ENCODE measurements at regions not wholly inside any gene's neighbourhood (a gene's known extent, or its start where the extent isn't known, plus 50 kb on each side); places are given as distances from the start of the nearest gene placed in this dataset.

DNA sequence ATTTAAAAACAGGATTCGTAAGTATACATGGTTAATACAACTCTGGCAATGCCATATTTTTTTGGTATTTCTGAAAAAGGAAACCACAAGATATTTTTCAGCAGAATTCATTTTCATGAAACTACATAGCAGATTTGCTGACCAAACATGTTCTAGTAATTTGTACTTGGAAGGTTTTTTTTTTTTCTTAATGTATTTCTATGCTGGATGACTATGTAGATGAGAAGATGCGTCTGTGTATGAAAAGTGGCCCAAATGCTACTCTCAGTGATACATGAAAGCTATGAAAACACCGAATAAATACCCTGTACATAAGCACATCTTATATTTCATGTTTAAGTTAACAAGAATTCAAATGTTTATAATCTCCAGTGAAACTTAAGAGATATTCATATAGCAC is 400.9 kb upstream of the CYLC2 start:
- no peaks in the 10 kb centered on the region for H3K27me3 ChIP-seq (ENCODE audit: insufficient read depth)
- H3F3A ChIP-seq (replicated peaks; ENCODE audit: insufficient read depth) = no peaks in the 10 kb centered on the region
- ChIA-PET POLR2A (no interaction called here), CTCF (no interaction called here)
- TF ChIP-seq, protein P1, sequence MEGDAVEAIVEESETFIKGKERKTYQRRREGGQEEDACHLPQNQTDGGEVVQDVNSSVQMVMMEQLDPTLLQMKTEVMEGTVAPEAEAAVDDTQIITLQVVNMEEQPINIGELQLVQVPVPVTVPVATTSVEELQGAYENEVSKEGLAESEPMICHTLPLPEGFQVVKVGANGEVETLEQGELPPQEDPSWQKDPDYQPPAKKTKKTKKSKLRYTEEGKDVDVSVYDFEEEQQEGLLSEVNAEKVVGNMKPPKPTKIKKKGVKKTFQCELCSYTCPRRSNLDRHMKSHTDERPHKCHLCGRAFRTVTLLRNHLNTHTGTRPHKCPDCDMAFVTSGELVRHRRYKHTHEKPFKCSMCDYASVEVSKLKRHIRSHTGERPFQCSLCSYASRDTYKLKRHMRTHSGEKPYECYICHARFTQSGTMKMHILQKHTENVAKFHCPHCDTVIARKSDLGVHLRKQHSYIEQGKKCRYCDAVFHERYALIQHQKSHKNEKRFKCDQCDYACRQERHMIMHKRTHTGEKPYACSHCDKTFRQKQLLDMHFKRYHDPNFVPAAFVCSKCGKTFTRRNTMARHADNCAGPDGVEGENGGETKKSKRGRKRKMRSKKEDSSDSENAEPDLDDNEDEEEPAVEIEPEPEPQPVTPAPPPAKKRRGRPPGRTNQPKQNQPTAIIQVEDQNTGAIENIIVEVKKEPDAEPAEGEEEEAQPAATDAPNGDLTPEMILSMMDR (IDR thresholded peaks at IDR 0.05) = no peak
- no peak for TF ChIP-seq GATA2 (CRISPR knock-in tag; IDR thresholded peaks at IDR 0.05)
- no peak for TF ChIP-seq FOXM1 (IDR thresholded peaks at IDR 0.05; ENCODE audit: low read depth)
- TF ChIP-seq RXRA (IDR thresholded peaks at IDR 0.05; ENCODE audit: borderline replicate concordance, low read depth) = no peak
- no peak for TF ChIP-seq EP300 (IDR thresholded peaks at IDR 0.05; ENCODE audit: borderline replicate concordance in 1 of 2, low read depth in 1 of 2, low read length in 1 of 2)
- no peak for TF ChIP-seq YY1 (IDR thresholded peaks at IDR 0.05; ENCODE audit: low read depth)
- TF ChIP-seq TEAD4 (IDR thresholded peaks at IDR 0.05; ENCODE audit: borderline replicate concordance, insufficient read depth) = no peak
- no peak for TF ChIP-seq RCOR1 (IDR thresholded peaks at IDR 0.05; ENCODE audit: low read length)
- no peak for TF ChIP-seq MXI1 (IDR thresholded peaks at IDR 0.05; ENCODE audit: low read depth, low read length)
- no peak overlapping the region for H3K9ac ChIP-seq
- H3K9me2 ChIP-seq = no peaks in the 10 kb centered on the region
- no peak for DNase-seq
- WGBS (ENCODE audit: low lambda C conversion rate) = 5% methylated on average over 3 of the region's 3 CpGs
- no peaks in the 10 kb centered on the region for H3K79me2 ChIP-seq (ENCODE audit: insufficient read depth)
- no peaks in the 10 kb centered on the region for H3K36me3 ChIP-seq (replicated peaks in 1 of 2; ENCODE audit: control insufficient read depth in 1 of 2, insufficient read depth in 2 of 2, low read length in 1 of 2)
- H3K4me3 ChIP-seq (ENCODE audit: low read depth in 2 of 2, low read length in 1 of 2) = no peak overlapping the region
- no peak overlapping the region for H3K4me2 ChIP-seq
- H3K4me1 ChIP-seq (ENCODE audit: control insufficient read depth in 1 of 2, insufficient read depth in 2 of 2, low read depth in 1 of 2, low read length in 1 of 2) = no peaks in the 10 kb centered on the region
- H4K20me1 ChIP-seq (ENCODE audit: insufficient read depth) = no peaks in the 10 kb centered on the region
- no peak overlapping the region for H3K27ac ChIP-seq (ENCODE audit: low read depth in 2 of 2, low read length in 1 of 2)
- no peaks in the 10 kb centered on the region for H3K9me3 ChIP-seq
- H2AFZ ChIP-seq (ENCODE audit: low read depth) = no peak overlapping the region

DNA sequence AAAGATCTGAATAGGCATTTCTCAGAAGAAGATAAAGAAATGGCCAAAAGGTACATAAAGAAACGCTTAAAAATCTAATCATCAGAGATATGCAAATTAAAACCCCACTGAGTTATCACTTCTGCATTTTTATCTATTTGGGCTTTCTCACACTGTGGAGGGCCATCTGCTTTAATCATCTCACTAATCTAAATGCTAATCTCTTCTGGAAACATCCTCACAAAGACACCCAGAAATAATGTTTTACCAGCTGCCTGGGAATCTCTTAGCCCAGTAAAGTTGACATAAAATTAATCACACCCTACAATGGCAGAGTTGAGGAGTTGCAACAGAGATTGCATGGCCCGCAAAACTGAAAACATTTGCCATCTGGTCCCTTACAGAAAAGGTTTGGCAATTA is 407.9 kb upstream of the CYLC2 start:
- H3K9ac ChIP-seq = no peak overlapping the region
- DNase-seq = no peak
- H3K9me3 ChIP-seq = no peaks in the 10 kb centered on the region
- H3K4me1 ChIP-seq (ENCODE audit: control insufficient read depth in 1 of 2, insufficient read depth in 2 of 2, low read depth in 1 of 2, low read length in 1 of 2) = no peaks in the 10 kb centered on the region
- no peaks in the 10 kb centered on the region for H3K36me3 ChIP-seq (replicated peaks in 1 of 2; ENCODE audit: control insufficient read depth in 1 of 2, insufficient read depth in 2 of 2, low read length in 1 of 2)
- H3K4me3 ChIP-seq (ENCODE audit: low read depth in 2 of 2, low read length in 1 of 2) = no peak overlapping the region
- POLR2A ChIA-PET = no interaction called here
- 0% methylated on average over 2 of the region's 2 CpGs for WGBS (ENCODE audit: low lambda C conversion rate)
- TF ChIP-seq SMC3 (IDR thresholded peaks at IDR 0.05; ENCODE audit: low read depth, low read length) = no peak
- no peak for TF ChIP-seq RCOR1 (IDR thresholded peaks at IDR 0.05; ENCODE audit: low read length)
- no peak for TF ChIP-seq TCF12 (IDR thresholded peaks at IDR 0.05)
- TF ChIP-seq RFX5 (IDR thresholded peaks at IDR 0.05; ENCODE audit: low read length) = no peak
- no peak for TF ChIP-seq EZH2phosphoT487 (IDR thresholded peaks at IDR 0.05; ENCODE audit: borderline replicate concordance, low read depth)
- no peak for TF ChIP-seq FOXM1 (IDR thresholded peaks at IDR 0.05; ENCODE audit: low read depth)
- TF ChIP-seq ELF1 (IDR thresholded peaks at IDR 0.05) = no peak
- no peak for TF ChIP-seq TAF1 (IDR thresholded peaks at IDR 0.05; ENCODE audit: borderline replicate concordance, low read depth, low read length)
- TF ChIP-seq MXI1 (IDR thresholded peaks at IDR 0.05; ENCODE audit: low read depth, low read length) = no peak
- no peak for TF ChIP-seq FOSL2 (IDR thresholded peaks at IDR 0.05; ENCODE audit: borderline replicate concordance, low read depth)
- TF ChIP-seq, protein P2, sequence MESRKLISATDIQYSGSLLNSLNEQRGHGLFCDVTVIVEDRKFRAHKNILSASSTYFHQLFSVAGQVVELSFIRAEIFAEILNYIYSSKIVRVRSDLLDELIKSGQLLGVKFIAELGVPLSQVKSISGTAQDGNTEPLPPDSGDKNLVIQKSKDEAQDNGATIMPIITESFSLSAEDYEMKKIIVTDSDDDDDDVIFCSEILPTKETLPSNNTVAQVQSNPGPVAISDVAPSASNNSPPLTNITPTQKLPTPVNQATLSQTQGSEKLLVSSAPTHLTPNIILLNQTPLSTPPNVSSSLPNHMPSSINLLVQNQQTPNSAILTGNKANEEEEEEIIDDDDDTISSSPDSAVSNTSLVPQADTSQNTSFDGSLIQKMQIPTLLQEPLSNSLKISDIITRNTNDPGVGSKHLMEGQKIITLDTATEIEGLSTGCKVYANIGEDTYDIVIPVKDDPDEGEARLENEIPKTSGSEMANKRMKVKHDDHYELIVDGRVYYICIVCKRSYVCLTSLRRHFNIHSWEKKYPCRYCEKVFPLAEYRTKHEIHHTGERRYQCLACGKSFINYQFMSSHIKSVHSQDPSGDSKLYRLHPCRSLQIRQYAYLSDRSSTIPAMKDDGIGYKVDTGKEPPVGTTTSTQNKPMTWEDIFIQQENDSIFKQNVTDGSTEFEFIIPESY (IDR thresholded peaks at IDR 0.05; ENCODE audit: borderline replicate concordance, low read depth) = no peak
- H3K27ac ChIP-seq (ENCODE audit: low read depth in 2 of 2, low read length in 1 of 2) = no peak overlapping the region
- CTCF ChIA-PET = no interaction called here
- H3F3A ChIP-seq (replicated peaks; ENCODE audit: insufficient read depth) = no peaks in the 10 kb centered on the region
- no peaks in the 10 kb centered on the region for H3K27me3 ChIP-seq (ENCODE audit: insufficient read depth)
- no peaks in the 10 kb centered on the region for H3K79me2 ChIP-seq (ENCODE audit: insufficient read depth)
- H2AFZ ChIP-seq (ENCODE audit: low read depth) = no peak overlapping the region
- H3K4me2 ChIP-seq = no peak overlapping the region
- H4K20me1 ChIP-seq (ENCODE audit: insufficient read depth) = no peaks in the 10 kb centered on the region
- H3K9me2 ChIP-seq = no peaks in the 10 kb centered on the region
